Osteoblast (primary cell): ENCODE measurements at regions not wholly inside any gene's neighbourhood (a gene's known extent, or its start where the extent isn't known, plus 50 kb on each side); places are given as distances from the start of the nearest gene placed in this dataset.
A peak's percentile ranks its signal among the peaks of the same experiment; 100 is the strongest.

ENCODE experiments used
- DNase-seq: peaks from one replicate; pipeline ENCODE4 v3.0.0; 2011; ENCODE audit warnings: low spot score, mixed read lengths; ENCODE audit not compliant: insufficient read length; ENCODE audit errors: missing footprints
- H2AFZ ChIP-seq: 2 replicates; pipeline ENCODE4 v1.6.0; 2011; ENCODE audit warnings: mild to moderate bottlenecking, low read length
- H3K27ac ChIP-seq: 2 replicates; pipeline ENCODE4 v1.5.1; 2011; ENCODE audit warnings: mild to moderate bottlenecking, low read depth, low read length, moderate library complexity
- H3K27me3 ChIP-seq: 2 replicates; pipeline ENCODE4 v1.6.0; 2012; ENCODE audit warnings: mild to moderate bottlenecking, control low read depth, inconsistent platforms, low read length, moderate library complexity; ENCODE audit not compliant: insufficient read depth
- H3K36me3 ChIP-seq: 2 replicates; pipeline ENCODE4 v1.5.1; 2011; ENCODE audit warnings: mild to moderate bottlenecking, low read length, control low read depth, moderate library complexity; ENCODE audit not compliant: insufficient read depth
- H3K4me1 ChIP-seq: 2 replicates; pipeline ENCODE4 v1.5.1; 2011; ENCODE audit warnings: mild to moderate bottlenecking, low read length, control low read depth, moderate library complexity; ENCODE audit not compliant: insufficient read depth
- H3K4me2 ChIP-seq: 2 replicates; pipeline ENCODE4 v1.6.0; 2011; ENCODE audit warnings: mild to moderate bottlenecking, low read length; ENCODE audit not compliant: insufficient read depth
- H3K4me3 ChIP-seq: fragments of 200-600 bp; sonication (generic); 3 replicates; pipeline ENCODE4 v1.5.1; 2012; ENCODE audit warnings: mild to moderate bottlenecking, low read length, inconsistent platforms; ENCODE audit not compliant: insufficient read depth
- H3K79me2 ChIP-seq: 2 replicates; pipeline ENCODE4 v1.6.0; 2012; ENCODE audit warnings: mild to moderate bottlenecking, low read length, control low read depth, inconsistent platforms; ENCODE audit not compliant: insufficient read depth
- H3K9me3 ChIP-seq: 2 replicates; pipeline ENCODE4 v1.5.1; 2011; ENCODE audit warnings: low read depth, low read length, control low read depth
- H4K20me1 ChIP-seq: 2 replicates; pipeline ENCODE4 v1.6.0; 2012; ENCODE audit warnings: mild to moderate bottlenecking, low read length, control low read depth; ENCODE audit not compliant: insufficient read depth
- TF ChIP-seq, protein P1 (sequence below): IDR thresholded peaks from 2 replicates; pipeline ENCODE4 v1.5.1; 2011; ENCODE audit warnings: mild to moderate bottlenecking, low read depth, low read length, moderate library complexity; ENCODE audit errors: extremely low read depth

DNA sequence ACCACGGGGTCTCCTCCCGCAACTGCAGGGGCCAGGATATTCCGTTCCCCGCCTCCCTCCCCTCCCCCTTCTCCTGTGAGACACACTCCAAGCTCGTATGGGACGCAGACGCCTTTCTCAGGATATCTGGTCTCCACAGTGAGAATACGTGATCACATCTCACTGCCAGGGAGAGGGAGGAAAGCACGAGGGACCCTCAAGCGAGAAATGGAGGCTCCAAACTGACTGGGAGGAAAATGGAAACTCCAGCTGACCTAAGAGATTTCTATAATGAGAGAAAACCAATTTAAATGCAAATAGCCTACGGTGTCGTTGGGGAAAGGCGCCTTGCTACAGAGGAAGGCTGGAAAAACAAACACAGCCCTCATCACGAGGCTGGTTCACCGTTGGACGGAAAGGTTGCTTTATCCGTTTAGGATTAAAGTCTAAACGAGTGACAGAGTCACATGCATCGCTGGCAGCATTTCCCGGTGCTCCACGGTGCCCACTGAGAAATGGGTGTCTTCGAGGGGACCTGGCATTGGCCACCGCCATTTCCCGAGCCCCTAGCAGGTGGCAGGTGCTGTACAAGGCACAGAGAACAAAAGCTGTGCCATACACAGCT, 116.9 kb upstream of the CPEB4 start:
- H3K4me1 ChIP-seq = peaks cover 2% of the 10 kb centered on the region
- H3K27me3 ChIP-seq = no peaks in the 10 kb centered on the region
- no peaks in the 10 kb centered on the region for H3K79me2 ChIP-seq
- no peaks in the 10 kb centered on the region for H4K20me1 ChIP-seq
- TF ChIP-seq, protein P1, sequence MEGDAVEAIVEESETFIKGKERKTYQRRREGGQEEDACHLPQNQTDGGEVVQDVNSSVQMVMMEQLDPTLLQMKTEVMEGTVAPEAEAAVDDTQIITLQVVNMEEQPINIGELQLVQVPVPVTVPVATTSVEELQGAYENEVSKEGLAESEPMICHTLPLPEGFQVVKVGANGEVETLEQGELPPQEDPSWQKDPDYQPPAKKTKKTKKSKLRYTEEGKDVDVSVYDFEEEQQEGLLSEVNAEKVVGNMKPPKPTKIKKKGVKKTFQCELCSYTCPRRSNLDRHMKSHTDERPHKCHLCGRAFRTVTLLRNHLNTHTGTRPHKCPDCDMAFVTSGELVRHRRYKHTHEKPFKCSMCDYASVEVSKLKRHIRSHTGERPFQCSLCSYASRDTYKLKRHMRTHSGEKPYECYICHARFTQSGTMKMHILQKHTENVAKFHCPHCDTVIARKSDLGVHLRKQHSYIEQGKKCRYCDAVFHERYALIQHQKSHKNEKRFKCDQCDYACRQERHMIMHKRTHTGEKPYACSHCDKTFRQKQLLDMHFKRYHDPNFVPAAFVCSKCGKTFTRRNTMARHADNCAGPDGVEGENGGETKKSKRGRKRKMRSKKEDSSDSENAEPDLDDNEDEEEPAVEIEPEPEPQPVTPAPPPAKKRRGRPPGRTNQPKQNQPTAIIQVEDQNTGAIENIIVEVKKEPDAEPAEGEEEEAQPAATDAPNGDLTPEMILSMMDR = no peak
- peak overlapping the region; percentile 33 for H3K4me3 ChIP-seq
- H3K27ac ChIP-seq = no peak overlapping the region
- no peaks in the 10 kb centered on the region for H3K9me3 ChIP-seq
- H3K4me2 ChIP-seq = peak overlapping the region; percentile 67
- H2AFZ ChIP-seq = peak overlapping the region; percentile 89
- DNase-seq = no peak
- H3K36me3 ChIP-seq = no peaks in the 10 kb centered on the region

GRCh38 chr5:173771725-173772383, 116.3 kb upstream of the CPEB4 start:
- peak; percentile 37 for DNase-seq
- Histone ChIP-seq H3K27ac (no peak overlapping the region), H3K79me2 (no peaks in the 10 kb centered on the region), H3K4me3 (no peak overlapping the region), H3K4me1 (no peaks in the 10 kb centered on the region), H2AFZ (peak overlapping the region; percentile 89), H3K36me3 (no peaks in the 10 kb centered on the region), H3K4me2 (no peak overlapping the region), H3K9me3 (no peaks in the 10 kb centered on the region), H3K27me3 (no peaks in the 10 kb centered on the region), H4K20me1 (no peaks in the 10 kb centered on the region)
- TF ChIP-seq, protein P1 = no peak

GRCh38 chr5:173772384-173773059, 115.6 kb upstream of the CPEB4 start:
- Histone ChIP-seq H2AFZ (peak overlapping the region; percentile 69), H3K27me3 (no peaks in the 10 kb centered on the region), H3K4me2 (no peak overlapping the region), H3K36me3 (no peaks in the 10 kb centered on the region), H3K79me2 (no peaks in the 10 kb centered on the region), H4K20me1 (no peaks in the 10 kb centered on the region), H3K27ac (no peak overlapping the region), H3K4me3 (no peak overlapping the region), H3K4me1 (no peaks in the 10 kb centered on the region), H3K9me3 (no peaks in the 10 kb centered on the region)
- peak; percentile 35 for DNase-seq
- TF ChIP-seq, protein P1 = no peak

DNA sequence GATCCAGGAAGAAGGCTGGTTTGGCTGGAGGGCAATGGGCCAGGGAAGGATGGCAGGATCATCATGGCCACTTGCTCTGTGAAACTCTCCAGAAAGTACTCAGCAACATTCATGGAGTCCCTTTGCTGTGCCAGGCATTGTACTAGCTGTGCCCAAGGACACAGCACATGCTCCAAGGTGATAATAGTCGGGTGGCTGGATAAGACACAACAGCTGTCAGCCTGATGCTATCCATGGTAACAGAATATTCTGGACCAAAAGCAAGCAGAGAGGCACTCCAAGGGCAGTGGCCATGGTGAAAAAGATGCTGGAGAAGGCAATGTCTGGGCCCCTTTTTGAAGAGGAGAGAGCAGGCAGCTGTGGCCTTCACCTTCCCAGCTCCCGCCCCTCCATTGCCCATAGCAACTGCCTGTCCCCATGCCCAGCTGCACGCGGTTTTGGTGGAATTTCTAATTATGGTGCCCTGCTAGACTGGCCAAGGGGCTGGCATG, 113.8 kb upstream of the CPEB4 start:
- H3K27ac ChIP-seq = no peak overlapping the region
- H4K20me1 ChIP-seq = no peaks in the 10 kb centered on the region
- no peak overlapping the region for H3K4me3 ChIP-seq
- no peaks in the 10 kb centered on the region for H3K4me1 ChIP-seq
- H3K27me3 ChIP-seq = no peaks in the 10 kb centered on the region
- H2AFZ ChIP-seq = no peak overlapping the region
- no peak overlapping the region for H3K4me2 ChIP-seq
- H3K9me3 ChIP-seq = no peaks in the 10 kb centered on the region
- TF ChIP-seq, protein P1 = no peak
- H3K79me2 ChIP-seq = no peaks in the 10 kb centered on the region
- H3K36me3 ChIP-seq = no peaks in the 10 kb centered on the region
- peak; percentile 35 for DNase-seq
